Eye (tissue), 1 donor: ENCODE measurements at regions not wholly inside any gene's neighbourhood (a gene's known extent, or its start where the extent isn't known, plus 50 kb on each side); places are given as distances from the start of the nearest gene placed in this dataset.
"Not testable (repeated sequence)": the region's sequence is repeated elsewhere in the genome, so short reads cannot be mapped to it uniquely, and the experiment has no call there.

Source experiments
- DNase-seq: peaks from one replicate; pipeline ENCODE4 v3.0.0-alpha.2; 2015

DNA sequence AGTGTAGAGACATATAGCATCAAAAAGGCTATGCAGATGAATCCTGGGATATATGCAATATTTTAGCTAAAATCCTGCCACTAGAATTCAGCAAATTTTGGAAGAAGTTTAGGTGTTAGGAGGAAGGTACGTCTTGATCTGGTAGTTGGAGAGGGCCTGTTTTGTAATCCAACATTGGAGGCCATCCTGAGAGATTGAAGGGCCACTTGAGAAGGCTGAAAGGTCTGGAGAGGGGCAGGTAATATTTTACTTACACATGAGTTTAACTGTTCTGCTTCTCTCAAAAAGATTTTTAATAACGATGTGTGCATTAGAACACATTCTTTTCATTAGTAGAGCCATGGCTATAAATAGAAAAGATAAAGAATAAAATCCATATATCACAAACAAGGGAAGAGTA is 422.1 kb downstream of the RAB38 start:
- DNase-seq: no peak

DNA sequence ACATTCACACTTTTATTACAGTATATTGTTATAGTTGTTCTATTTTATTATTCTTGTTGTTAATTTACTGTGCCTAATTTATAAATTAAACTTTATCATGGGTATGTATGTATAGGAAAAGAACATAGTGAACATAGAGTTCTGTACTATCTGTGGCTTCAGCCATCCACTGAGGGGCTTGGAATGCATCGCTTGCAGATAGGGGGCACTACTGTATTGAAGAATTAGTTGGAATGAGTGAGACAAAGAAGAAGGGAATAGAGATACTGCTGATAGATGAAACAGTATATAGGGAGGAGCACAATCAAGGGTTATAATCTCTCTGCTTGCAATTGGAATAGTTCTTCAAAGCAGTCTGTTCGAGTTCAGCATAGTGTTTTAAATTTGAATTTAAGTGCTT is 432.2 kb downstream of the RAB38 start:
- no peak for DNase-seq

- DNase-seq: no peak
Measured at GRCh38 chr11:87740968-87741367, 434.3 kb downstream of the RAB38 start.

DNA sequence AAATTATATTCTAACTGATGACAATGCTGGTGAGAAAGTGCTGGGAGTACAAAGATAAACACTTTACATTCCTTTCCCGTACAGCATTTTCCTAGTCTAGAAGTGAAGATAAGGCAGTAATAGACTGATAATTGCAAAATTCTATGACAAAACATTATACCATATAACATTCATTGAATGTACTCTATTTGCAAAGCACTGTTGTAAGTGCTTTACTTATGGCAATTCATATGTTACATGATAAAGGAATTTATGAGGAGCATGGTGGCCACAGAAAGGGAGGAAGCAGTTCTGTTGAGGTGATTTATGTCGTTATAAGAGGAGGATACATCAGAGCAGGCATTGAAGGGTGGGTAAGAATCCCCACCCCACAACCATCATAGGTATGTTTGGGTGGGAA is 434.8 kb downstream of the RAB38 start:
- DNase-seq: no peak

DNA sequence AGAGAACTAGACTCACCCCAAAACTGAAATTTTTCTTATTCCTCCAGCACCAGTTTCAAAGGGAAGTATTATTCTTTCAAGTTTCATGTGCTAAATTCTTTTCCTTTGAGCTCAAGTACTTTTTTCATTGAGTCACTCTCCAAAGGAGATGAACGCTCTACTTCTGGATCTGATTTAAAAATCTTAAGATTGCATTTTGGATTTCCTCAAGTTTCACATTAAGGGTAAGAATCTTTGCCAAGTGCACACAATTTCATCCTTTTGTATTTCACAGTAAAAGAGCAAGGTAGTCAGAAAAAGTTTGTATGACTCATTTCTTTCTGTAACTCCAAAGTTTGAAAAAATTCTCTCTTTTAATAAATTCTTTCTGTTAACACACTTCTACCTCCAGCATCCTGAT is 435.5 kb downstream of the RAB38 start:
- no peak for DNase-seq

GRCh38 chr11:87739261-87739660 is 436.0 kb downstream of the RAB38 start:
- no peak for DNase-seq

GRCh38 chr11:87736928-87737327 is 438.3 kb downstream of the RAB38 start:
- DNase-seq: no peak

GRCh38 chr11:87726506-87726905 is 448.7 kb downstream of the RAB38 start:
- DNase-seq: no peak

- DNase-seq: no peak
Measured at GRCh38 chr11:87724358-87724757, 450.9 kb downstream of the RAB38 start.

DNA sequence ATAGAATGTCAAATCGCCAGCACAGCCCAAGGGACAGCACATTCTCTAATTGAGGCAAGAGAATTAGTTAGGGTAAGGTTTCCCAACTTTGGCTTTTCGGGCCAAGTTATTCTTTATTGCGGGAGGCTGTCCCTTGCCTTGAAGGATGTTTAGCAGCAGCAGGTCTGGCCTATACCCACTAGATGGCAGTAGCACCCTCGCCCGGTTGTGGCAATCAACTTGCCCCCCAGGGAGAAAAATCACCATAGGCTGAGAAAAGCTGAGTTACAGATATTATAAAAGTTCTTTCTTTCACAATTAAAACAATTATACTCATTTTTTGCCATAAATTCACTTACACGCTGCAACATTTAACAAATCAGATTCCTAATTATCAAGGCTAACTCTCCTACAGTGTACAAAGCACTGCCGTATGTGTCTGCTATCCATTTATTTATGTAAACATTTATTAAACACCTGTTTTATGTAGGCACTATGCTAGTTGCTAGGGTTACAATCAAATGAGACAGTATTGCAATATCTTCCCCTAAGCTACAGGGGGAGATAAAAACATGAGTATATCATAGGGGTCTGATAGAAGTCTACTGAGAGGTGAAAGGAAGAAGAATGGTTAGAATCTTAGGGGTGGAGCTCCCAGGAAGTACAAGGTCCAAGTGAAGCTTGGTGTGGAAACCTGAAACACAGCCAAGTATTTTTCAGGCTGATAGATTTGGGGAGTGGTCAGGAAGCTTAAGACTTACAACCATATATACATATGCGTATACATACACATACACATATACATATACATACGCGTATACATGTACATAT is 452.3 kb downstream of the RAB38 start:
- no peak for DNase-seq

- DNase-seq: no peak
Measured at GRCh38 chr11:87719326-87720073, 455.7 kb downstream of the RAB38 start.

DNA sequence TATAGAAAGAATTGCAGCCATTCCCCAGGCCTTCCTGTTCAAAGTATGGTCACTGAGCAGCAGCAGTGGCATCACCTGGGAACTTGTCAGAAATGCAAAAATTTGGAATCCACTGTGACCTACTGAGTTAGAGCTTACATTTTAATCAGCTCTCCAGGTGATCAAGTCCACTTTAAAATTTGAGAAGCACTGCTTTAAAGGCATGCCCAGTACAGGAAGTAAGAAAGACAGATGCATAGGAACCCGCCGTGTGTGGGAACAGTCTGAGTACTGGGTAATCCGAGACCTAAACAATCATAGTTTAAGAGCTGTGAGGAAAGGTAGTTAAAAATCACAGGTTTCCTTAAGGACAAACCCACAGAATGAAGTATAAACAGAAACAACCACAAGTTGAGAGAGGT is 462.4 kb downstream of the RAB38 start:
- DNase-seq: no peak

DNA sequence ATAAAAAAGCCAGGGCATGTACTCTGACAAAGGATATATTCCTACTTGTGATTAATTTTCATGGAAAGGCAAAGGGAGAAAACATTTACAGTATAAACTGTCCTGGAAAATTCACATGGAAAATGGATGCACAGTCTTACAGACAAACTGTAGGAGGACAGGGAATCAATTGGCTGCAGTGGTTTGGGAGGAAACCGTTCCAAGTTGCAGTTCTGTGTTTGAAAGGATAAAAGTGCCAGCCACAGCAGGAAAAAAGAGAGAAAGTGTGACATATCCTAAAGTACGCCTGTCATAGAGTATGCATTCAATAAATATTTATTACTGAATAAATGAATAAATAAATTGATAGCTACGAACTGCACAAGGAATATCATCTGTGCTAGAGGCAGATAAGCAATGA is 462.9 kb downstream of the RAB38 start:
- DNase-seq: no peak

GRCh38 chr11:87703589-87703988 is 471.7 kb downstream of the RAB38 start:
- not testable (repeated sequence) for DNase-seq

GRCh38 chr11:87675993-87676392 is 499.2 kb downstream of the RAB38 start:
- DNase-seq: no peak

- no peak for DNase-seq
Measured at GRCh38 chr11:87666730-87667129, 508.5 kb downstream of the RAB38 start.

DNA sequence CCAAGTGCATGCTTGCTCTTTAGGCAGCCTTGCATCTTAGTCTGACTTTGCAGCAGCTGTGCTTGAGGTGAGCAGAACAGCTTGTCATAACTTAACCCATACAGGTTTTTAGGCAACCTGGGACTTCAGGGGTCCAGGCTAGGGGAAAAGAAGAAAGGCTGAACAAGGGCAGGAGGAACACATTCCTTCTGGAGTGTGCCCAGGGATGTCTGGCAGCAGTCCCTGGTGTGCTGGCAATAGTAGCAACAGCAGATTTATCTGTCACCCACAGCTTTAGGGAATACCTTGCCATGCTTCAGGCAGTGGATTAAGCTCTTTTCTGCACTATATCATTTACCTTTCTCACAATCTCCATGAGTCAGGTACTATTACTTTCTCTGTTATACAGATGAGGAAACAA is 513.0 kb downstream of the RAB38 start:
- no peak for DNase-seq

DNA sequence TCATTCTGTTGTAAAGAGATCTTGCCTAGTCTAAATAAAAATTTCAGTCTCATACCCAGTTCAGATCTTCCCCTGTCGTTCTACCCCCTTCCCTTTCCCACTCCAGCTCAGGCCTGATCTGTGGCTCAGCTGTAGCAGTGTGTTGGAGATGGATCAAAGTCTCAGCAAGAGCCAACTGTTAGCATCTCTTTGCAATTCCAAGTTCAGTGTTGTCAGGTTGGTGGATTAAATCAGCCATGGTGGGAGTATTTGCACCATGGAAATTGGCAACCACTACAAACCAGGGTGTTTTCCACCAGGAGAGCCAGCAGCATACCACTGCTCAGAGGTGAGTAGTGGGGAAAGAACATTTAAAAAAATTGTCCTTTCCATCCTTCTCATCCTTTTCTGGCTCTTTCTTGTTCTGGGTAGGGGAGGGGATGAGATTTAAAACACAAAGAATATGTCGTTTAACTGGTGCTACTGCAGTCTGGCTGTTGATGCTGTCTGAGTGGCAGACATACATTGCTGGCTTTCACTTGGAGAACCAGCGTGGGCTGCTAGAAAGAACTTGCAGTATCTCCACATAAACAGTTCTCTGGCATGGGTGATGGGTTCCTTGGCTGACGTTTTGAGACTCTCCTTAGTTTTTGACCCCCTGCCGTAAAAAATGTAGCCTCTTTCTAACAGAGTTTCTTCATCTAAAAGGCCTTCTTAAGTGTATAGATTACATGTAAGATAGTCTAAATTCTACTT is 514.1 kb downstream of the RAB38 start:
- DNase-seq: no peak

- DNase-seq: no peak
Measured at GRCh38 chr11:87659807-87660206, 515.4 kb downstream of the RAB38 start.

DNA sequence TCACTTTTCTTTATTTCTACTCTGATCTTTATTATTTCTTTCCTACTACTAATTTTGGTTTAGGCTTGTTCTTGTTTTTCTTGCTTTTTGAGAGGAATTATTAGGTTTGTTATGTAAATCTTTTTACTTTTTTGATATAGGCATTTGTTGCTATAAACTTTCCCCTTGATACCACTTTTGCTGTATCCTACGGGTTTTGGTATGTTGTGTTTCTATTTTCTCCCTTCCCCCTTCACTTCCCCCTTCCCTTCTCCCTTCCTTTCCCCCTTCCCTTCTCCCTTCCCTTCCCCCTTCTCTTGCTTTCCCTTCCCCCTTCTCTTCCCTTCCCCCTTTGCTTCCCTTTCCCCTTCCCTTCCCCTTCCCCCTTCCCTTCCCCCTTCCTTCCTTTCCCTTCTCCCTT is 529.6 kb downstream of the RAB38 start:
- no peak for DNase-seq

DNA sequence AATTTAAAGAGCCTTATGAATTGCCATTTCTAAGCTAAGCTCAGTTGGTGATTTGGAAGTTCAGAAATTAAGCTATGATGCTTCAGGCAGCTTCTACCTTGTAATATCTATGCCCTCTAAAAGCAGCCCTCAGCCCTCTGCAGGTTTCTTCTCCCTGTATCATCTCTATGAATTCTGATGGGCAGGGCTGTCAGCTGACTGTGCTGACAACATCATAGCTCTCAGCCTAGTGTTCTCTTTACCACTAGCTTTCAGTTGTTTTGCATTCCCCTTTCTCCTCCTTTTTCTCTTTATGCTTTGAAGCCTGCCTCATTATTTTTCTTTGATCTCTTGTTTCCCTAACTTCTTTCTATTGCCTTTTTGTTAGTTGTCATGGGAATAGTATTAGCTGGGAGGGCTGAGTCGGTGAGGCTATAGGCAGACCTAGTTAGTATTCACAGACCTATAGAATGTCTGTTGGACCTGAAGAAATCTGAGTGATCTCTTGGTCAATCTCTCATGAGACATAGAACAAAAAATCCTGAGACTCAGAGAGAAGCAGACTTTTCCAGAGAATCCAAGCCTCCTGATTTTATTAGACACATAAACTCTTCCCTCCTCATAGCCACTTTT is 535.4 kb downstream of the RAB38 start:
- peak; percentile 19 for DNase-seq

DNA sequence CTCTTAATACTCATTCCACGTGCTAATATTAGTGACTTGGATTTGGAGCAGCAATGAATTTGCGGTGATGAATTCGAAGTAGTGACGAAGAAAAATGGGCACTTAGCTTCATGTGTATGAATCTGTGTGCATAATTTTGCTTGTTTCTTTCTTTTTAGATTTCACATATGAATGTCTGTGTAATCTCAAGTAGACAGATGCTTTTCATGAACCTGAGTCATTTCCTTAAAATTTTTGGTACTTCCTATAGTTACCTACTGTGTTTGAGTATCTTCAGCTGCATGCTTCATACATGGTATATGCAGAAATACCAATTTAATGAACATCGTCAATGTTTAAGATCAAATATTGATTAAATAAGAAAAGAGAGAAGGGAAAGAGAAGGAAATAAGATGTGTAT is 540.2 kb downstream of the RAB38 start:
- no peak for DNase-seq

DNA sequence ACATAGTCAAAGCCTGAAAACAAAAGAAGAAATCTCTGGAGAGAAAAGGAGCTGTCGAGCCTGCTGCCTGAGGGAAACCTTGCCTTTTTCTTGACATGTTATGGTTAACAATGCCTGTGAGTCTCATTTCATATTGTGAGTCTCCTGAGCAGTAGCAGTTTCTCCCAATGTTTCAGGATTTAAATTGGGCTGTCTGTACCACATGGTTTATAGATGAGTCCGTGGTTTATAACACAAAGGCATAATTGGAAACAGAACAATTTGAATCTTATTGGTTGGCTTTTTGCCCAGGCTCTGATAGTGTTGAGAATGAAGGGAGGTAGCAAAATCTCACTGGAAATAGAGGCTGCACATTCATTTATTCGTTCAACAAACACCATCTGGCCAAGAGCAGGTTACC is 540.9 kb downstream of the RAB38 start:
- DNase-seq: no peak
